ENCODE measurements at regions not wholly inside any gene's neighbourhood (a gene's known extent, or its start where the extent isn't known, plus 50 kb on each side); places are given as distances from the start of the nearest gene placed in this dataset.
A peak's percentile ranks its signal among the peaks of the same experiment; 100 is the strongest.

DNA sequence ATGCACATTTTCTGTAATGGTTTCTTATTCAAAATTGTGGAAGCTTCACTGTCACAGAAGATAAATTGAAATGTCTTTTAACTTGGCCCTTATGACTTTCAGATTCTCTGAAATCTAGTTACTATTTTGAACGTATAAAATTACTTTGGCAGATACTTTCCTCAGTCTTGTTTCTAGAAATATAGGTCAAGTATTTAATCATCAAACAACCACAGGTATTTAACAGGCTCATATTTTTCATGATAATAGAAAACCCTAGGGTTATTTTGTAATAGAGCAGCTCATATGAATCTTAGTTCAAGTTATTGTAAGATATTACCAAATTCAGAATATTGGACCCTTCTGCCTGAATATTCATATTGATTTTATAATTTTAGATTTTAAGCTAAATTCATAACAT lies 236.0 kb upstream of the CDH18 start:
- Histone ChIP-seq H3K27ac (no peak overlapping the region), H3K9me2 (ENCODE audit: insufficient read depth) (0 out of 2 replicates have a peak, but pooled peaks cover 3% of the 10 kb centered on the region), H3F3A (ENCODE audit: insufficient read depth, low read depth) (no peaks in the 10 kb centered on the region), H3K9me3 (ENCODE audit: insufficient read depth, low read depth) (no peaks in the 10 kb centered on the region), H3K79me2 (ENCODE audit: low read depth) (no peaks in the 10 kb centered on the region), H3K36me3 (ENCODE audit: low read depth) (no peaks in the 10 kb centered on the region), H2AFZ (no peak overlapping the region), H3K27me3 (ENCODE audit: insufficient read depth, low read depth) (no peaks in the 10 kb centered on the region), H3K4me3 (no peak overlapping the region), H4K20me1 (ENCODE audit: insufficient read depth) (no peaks in the 10 kb centered on the region), H3K4me1 (replicated peaks; ENCODE audit: insufficient read depth) (0 out of 2 replicates have a peak, but pooled peaks cover 5% of the 10 kb centered on the region), H3K4me2 (no peak overlapping the region)
- TF ChIP-seq CTCF (conservative IDR thresholded peaks at IDR 0.05) = no peak
- DNase-seq = no peak
- no TSS peak for BruUV-seq (replicated peaks)
- ChIA-PET POLR2A (ENCODE audit: unreplicated experiment) (no interaction called here), CTCF (no interaction called here)
- intact Hi-C loops (cut with micrococcal nuclease; ENCODE audit: unreplicated experiment) = no loop called here

DNA sequence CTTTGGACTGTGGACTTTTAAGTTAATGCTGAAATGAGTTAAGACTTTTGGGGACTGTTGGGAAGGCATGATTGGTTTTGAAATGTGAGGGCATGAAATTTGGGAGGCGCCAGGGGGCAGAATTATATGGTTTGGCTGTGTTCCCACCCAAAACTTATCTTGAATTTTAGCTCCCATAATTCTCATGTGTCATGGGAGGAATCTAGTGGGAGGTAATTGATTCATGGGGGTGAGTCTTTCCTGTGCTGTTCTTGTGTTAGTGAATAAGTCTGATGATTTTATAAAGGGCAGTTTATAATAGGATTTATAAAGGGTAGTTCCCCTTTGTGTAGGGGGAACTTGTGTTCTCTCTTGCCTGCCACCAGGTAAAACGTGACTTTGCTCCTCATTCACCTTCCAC lies 235.5 kb upstream of the CDH18 start:
- Histone ChIP-seq H2AFZ (0 out of 2 replicates have a peak overlapping the region, but pooled peaks have one; percentile 3), H3K9me2 (ENCODE audit: insufficient read depth) (0 out of 2 replicates have a peak, but pooled peaks cover 3% of the 10 kb centered on the region), H3K79me2 (ENCODE audit: low read depth) (no peaks in the 10 kb centered on the region), H3K36me3 (ENCODE audit: low read depth) (no peaks in the 10 kb centered on the region), H3K27me3 (ENCODE audit: insufficient read depth, low read depth) (no peaks in the 10 kb centered on the region), H3K4me1 (replicated peaks; ENCODE audit: insufficient read depth) (0 out of 2 replicates have a peak, but pooled peaks cover 5% of the 10 kb centered on the region), H3F3A (ENCODE audit: insufficient read depth, low read depth) (no peaks in the 10 kb centered on the region), H3K9me3 (ENCODE audit: insufficient read depth, low read depth) (no peaks in the 10 kb centered on the region), H3K4me3 (no peak overlapping the region), H4K20me1 (ENCODE audit: insufficient read depth) (no peaks in the 10 kb centered on the region), H3K4me2 (peak overlapping the region; percentile 13; the same call in 1 of the 2 replicates), H3K27ac (no peak overlapping the region)
- POLR2A ChIA-PET (ENCODE audit: unreplicated experiment) = no interaction called here
- TF ChIP-seq EZH2 (IDR thresholded peaks at IDR 0.05; ENCODE audit: low read depth) (no peak), CTCF (conservative IDR thresholded peaks at IDR 0.05) (no peak)
- BruUV-seq (replicated peaks) = no TSS peak
- no peak for DNase-seq
- CTCF ChIA-PET = no interaction called here
- intact Hi-C loops (cut with micrococcal nuclease; ENCODE audit: unreplicated experiment) = no loop called here

DNA sequence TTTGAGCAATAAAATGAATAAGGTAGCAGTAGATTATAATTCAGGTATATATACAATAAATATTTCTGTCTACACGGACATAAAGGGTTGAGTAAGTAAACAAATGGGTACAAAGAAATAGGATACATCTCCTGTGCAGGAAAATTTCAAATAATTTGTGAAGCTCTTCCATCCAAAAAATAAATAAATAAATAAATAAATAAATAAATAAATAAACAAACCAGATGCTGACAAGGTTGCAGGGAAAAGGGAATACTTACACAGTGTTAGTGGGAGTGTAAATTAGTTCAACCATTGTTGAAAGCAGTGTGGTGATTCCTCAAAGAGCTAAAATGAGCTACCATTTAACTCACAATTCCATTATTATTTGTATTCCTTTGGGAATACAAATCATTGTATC lies 227.3 kb upstream of the CDH18 start:
- no peaks in the 10 kb centered on the region for H3F3A ChIP-seq (ENCODE audit: insufficient read depth, low read depth)
- H3K4me3 ChIP-seq = no peak overlapping the region
- H3K9me3 ChIP-seq (ENCODE audit: insufficient read depth, low read depth) = no peaks in the 10 kb centered on the region; the same call in 1 of the 2 replicates
- H3K27me3 ChIP-seq (ENCODE audit: insufficient read depth, low read depth) = no peaks in the 10 kb centered on the region
- BruUV-seq (replicated peaks) = no TSS peak
- H3K4me2 ChIP-seq = no peak overlapping the region
- no peaks in the 10 kb centered on the region for H3K4me1 ChIP-seq (replicated peaks; ENCODE audit: insufficient read depth)
- H2AFZ ChIP-seq = no peak overlapping the region
- no peak for DNase-seq
- intact Hi-C loops (cut with micrococcal nuclease; ENCODE audit: unreplicated experiment) = no loop called here
- H3K27ac ChIP-seq = no peak overlapping the region
- H3K36me3 ChIP-seq (ENCODE audit: low read depth) = no peaks in the 10 kb centered on the region
- no peaks in the 10 kb centered on the region for H3K79me2 ChIP-seq (ENCODE audit: low read depth)
- TF ChIP-seq EZH2 (IDR thresholded peaks at IDR 0.05; ENCODE audit: low read depth) (no peak), CTCF (conservative IDR thresholded peaks at IDR 0.05) (no peak)
- CTCF ChIA-PET = no interaction called here
- H3K9me2 ChIP-seq (ENCODE audit: insufficient read depth) = 0 out of 2 replicates have a peak, but pooled peaks cover 3% of the 10 kb centered on the region
- H4K20me1 ChIP-seq (ENCODE audit: insufficient read depth) = no peaks in the 10 kb centered on the region
- POLR2A ChIA-PET (ENCODE audit: unreplicated experiment) = no interaction called here

Data from PC-9 (cell line).